IPS DF 4.7 (cell line): ENCODE measurements at regions not wholly inside any gene's neighbourhood (a gene's known extent, or its start where the extent isn't known, plus 50 kb on each side); places are given as distances from the start of the nearest gene placed in this dataset.

Experiments used
- DNase-seq: peaks from one replicate; pipeline ENCODE4 v3.0.0-alpha.2; 2013; ENCODE audit warnings: low spot score; ENCODE audit errors: extremely low read depth

DNA sequence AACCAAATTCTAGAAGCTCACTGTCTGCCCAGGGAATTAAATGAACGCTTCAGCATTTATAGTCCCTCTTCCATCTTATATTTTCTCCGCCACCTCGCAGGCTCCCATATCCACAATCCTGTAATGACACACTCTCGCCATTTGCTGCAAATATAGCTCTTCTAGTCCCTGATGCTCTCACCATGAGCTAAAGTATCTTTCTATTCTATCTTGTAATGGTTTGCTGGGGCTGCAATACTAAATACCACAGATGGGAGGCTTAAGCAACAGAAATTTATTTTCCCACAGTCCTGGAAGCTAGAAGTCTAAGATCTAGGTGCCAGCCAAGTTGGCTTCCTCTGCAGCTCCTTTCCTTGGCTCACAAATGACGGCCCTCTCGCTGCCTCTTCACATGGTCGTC, 106.9 kb upstream of the NPHP3 start:
- no peak for DNase-seq

DNA sequence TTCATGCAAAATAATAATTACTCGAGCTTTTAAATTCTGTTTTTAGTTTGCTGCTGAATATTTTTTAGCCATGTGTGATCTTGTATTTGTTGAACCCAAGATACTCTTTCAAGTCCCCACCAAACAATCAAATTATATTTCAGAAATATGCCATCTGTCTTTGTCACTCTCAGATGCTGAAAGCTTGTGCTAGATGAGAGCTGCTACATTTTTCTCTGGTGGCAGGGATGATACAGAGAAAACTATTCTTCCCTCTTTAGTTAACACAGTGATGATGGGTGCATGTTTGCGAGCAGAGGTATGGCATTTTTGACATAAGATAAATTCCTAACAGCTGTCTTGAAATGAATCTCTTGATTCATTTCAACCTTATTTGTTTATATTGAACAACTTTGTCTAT, 100.6 kb upstream of the NPHP3 start:
- no peak for DNase-seq

DNA sequence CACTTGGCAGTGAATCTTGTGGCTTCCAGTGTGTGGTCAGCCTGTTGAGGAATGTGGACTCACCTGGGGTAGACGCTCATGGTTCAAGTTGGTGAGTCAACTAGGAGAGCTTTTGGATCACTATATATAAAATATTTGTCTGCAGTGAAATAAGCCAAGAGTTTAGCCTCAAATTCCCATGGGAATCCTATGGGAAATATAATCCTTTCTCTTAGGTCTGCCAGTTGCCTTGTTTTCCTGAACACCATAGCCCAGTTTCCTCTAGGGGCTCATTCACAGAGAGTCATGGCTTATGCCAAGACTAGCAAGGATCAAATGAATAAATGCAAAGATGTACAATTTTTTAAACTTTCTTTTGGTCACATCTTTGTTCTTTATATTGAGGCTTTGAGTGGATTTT, 100.1 kb upstream of the NPHP3 start:
- DNase-seq = no peak

DNA sequence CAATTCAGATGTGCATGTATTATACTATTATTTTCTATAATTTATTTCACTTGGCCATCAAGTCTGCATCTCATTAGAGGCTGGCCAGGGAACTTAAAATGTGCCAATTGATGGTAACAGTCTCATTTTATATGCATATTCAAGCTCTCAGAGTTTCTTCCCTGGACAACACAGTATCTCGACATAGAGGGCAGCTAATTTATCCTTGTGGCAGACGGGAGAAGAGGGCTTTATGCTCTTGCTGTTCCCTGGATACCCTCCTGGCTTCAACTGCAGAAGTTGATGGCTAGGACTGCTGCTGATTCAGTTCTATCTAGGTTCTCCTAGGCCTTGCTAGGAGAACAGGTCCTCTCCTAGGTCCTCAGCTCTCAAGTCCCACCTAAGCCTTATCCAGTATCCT, 99.1 kb upstream of the NPHP3 start:
- no peak for DNase-seq

DNA sequence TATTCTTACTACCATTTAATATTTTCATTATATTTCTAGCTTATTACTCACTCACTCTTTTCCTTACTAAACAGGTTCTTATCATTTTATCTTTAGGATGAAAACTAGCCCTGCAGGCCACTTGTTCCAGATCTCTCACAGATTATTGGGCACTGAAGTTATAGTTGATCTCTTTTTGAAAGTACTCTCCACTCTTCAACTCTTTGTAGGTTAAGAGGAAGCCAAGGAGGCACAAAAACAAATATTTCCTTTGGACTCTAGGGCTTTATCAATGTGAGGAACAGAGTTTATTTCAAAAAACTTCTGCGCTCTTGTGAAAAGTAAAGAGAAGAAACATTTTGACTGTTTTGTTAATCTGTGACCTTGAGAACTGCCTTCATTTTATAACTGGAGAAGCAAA, 96.0 kb upstream of the NPHP3 start:
- DNase-seq = no peak

DNA sequence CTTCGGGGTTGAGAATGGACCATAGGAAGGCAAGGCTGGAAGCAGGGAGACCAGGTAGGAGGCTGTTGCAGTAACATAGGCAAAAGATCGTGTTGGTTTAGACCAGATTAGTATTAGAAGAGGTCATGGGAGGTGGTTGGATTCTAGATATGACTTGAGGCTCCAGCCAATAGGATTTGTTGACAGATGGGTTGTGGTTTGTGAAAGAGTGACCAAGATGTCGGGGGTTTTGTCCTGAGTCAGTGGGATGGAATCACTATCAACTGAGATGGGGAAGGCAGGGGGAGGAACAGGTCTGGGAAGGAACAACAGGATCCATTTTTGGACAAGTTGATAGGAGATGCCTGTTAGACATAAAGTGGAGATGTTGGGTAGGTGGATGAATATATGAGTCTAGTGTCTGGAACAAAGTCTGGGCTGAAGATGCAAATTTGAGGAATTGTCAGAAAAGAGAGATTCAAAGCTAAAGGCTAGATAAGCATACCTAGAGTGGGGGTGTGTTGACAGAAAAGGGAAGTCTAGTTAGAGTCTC, 95.5 kb upstream of the NPHP3 start:
- DNase-seq = no peak

DNA sequence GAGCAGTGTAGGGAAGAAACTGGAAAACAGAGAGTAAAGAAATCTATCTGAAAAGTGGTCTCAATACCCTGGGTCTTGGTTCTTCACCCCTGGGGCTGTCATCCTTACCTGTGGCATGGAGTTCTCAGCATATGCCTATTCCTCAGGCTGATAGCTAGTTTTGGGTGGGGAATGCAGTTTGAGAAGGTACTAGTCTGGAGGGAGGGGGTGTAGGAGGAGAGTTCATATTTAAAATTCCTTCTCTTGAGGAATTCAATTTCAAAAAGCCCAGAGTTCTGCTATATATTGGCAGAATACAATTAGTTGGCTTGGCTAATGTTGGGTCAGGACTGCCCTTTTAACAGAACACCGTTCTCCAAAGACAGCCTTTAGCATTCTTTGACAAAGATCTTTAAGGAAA, 82.9 kb upstream of the NPHP3 start:
- DNase-seq = no peak

DNA sequence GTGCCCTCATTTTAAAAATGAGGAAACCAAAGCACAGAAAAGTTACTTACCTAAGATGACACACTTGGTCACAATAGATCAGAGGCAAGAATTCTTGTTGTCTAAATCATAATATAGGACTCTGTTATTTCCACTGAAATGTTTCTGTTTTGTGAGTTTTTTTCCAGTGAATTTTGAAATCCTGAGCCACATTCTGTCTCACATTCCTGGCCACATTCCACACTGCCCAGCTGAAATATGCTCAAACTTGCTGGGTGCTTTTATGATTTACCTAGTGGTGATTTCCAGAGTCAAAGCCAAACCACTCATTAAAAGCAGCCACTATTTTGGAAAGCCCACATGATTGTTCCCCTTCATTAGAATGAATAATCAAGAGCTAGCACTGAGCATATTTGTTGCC, 82.3 kb upstream of the NPHP3 start:
- DNase-seq = no peak

DNA sequence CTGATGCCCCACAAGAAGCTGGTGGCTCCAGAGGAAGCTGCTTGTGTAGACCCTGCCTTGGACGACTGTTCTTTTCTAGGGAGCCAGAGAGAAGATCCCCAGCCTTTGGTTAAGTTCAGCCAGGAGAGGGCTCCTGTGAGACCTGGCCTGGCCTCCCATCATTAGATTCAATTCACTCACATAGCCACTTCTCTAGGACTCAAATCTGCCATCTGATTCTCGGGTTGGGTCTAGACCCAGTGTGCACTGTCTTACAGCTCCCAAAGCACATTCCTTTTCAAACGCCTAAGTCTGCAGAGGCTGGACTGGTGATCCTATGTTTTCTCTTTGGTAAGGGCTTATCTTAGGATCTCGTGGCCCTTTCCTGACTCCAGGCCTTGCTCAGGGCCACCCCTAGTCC, 81.7 kb upstream of the NPHP3 start:
- DNase-seq = peak; percentile 28

DNA sequence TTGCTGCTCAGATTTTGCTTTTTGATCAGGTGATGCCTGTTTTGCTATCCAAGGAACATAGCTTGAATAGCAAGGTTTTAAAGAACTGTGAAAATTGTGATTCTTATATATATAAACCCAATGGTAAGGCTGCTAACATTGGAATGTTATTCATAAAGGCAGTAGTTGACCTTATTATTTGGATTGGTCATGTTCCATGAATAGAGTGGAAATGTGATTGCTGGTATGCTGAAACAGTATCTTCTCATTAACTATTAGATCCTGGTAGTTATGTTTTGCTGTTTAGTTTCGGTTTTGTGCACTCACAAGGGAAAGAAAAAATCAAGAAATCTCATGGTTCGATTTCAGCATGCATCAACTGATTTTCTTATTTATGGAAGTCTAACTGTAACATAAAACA, 78.7 kb upstream of the NPHP3 start:
- no peak for DNase-seq

DNA sequence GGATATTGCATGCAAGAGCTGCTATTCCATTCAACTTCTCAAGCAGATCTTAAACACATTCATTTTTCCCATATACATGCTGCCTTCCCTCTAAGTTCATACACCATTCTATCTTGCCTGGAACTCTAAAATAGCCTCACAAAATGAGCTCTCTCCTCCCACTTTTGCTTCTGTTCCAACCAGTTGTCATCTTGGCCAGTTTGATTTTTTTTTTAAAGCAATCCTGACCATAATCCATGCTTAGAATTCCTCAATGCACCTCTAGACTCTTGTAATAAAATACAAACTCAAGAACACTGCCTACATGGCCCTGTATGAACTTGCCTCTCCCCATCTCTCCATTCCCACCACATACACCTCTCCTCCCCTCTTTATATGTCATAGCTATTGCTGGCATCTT, 68.6 kb upstream of the NPHP3 start:
- no peak for DNase-seq

DNA sequence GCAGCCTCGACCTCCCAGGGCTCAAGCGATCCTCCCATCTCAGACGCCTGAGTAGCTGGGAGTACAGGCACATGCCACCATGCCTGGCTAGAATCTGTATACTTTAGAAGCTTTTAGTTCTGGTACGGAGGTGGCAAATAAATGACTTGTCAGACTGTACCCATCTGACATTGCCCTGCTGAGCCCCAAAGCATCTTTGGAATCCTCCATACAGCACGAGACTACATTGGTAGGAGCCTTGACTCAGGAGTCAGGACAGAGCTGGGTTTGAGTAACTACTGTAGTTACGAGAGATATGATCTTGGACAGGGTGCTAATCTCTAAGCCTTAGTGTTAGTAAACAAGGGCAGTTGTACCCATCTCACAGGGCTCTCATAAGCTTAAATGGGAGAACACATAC, 67.8 kb upstream of the NPHP3 start:
- DNase-seq = no peak

DNA sequence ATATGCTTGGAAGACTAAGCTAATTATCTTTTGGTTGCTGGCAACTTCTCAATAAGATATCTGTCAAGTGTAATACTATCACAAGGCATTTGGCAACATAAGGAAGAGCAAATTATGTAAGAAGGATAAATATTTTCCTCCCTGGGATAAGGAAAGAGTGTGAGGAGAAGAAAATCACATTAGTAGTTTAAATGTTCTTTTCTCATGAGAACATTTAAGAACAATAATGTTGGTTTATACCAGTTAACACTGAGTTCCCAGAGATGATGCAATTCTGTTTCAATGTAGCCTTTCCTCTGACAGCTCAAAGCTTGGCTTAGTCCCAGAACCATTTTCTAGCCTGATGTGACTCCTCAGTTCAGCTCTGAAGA, 66.1 kb upstream of the NPHP3 start:
- DNase-seq = no peak

DNA sequence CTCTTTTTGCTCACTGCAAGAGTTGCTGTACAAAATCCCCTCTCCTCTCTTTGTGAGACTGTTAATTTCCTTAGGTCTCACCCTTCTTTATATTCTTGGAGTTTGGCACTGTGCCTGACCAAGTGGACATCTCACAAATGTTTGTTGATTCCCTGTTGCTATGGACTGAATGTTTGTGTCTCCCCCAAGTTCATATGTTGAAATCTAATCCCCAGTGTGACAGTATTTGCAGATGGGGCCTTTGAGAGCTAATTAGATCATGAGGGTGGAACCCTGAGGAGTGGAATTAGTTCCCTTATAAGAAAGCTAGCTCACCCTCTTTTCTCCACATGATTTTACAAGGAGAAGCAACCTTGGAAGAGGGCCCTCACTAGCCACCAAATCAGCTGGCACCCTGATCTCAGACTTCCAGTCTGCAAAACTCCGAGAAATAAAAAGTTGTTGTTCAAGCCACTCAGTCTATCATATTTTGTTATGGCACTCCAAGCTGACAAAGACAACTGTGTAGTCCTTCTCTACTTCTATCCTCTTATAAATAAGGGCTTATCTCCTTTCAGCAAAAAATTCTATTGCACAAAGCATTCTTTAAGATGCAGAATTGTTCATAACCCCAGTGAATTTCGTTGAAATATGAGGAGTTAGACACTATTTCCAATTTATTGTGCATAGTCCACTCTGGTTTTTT, 65.5 kb upstream of the NPHP3 start:
- DNase-seq = no peak

DNA sequence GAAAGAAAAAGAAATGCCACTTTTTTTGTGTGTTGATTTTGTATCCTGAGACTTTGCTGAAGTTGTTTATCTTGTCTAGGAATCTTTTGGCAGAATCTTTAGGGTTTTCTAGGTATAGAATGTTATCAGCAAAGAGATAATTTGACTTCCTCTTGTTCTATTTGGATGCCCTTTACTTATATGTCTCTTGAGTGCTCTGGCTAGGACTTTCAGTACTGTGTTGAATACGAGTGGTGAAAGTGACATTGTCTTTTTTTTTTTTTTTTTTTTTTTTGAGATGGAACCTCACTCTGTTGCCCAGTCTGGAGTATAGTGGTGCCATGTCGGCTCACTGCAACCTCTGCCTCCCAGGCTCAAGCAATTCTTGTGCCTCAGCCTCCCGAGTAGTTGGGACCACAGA, 64.7 kb upstream of the NPHP3 start:
- DNase-seq = no peak

DNA sequence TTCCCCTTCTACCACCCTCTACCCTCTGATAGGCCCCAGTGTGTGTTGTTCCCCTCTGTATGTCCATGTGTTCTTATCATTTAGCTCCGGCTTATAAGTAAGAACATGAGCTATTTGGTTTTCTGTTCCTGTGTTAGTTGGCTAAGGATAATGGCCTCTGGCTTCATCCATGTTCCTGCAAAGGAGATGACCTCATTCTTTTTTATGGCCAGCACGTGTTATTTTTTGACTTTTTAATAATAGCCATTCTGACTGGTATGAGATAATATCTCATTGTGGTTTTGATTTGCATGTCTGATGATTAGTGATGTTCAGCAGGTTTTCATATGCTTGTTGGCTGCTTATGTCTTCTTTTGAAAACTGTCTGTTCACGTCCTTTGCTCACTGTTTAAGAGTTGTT, 63.1 kb upstream of the NPHP3 start:
- DNase-seq = no peak

DNA sequence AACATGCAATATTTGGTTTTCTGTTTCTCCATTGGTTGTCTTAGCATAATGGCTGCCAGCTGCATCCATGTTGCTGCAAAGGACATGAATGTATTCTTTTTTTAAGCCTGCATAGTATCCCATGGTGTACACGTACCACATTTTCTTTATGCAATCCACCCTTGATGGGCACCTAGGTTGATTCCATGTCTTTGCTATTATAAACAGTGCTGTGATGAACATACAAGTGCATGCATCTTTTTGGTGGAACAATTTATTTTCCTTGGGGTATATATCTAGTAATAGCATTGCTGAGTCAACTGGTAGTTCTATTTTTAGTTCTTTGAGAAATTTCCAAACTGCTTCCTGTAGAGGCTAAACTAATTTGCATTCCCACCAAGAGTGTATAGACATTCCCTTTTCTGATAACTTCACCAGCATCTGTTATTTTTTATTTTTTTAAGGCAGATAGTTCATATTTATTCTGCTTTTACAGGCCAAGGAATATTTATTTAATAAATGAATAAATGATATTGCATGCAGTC, 62.4 kb upstream of the NPHP3 start:
- no peak for DNase-seq

DNA sequence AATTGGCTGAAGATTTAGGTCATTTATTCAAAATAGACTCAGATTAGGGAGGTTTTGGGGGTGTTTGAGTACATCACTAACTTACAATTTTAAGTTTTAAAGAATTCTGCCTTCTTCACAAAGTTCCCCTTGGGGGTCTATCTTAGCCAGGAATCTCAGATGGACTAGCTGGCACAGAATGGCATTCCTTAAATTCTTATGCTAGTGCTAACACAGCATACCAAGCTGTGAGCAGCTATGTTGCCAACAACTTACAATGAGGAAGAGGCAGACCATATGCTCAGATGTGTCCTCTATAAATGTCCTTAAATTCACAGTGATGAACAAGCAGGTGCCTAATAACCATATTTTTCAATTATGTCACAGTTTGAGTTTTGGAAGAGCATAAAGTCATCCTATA, 60.9 kb upstream of the NPHP3 start:
- no peak for DNase-seq

DNA sequence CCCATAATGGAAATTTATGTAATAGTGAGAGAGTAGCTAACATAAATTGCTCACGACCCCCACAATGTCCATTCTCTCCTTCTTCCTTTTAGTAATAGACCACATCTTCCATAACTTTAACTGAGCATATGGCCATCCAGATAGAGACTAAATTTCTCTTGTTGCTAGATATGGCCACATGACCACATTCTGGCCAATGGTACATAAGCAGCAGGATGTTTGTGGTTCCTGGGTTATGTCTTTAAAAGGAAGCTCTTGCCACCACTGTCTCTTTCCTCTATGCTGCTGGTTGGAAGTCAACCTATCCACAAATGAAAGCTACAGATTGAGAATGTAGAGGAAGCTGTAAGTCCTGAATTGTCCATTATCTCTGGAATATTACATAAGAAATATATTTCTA, 59.7 kb upstream of the NPHP3 start:
- no peak for DNase-seq

DNA sequence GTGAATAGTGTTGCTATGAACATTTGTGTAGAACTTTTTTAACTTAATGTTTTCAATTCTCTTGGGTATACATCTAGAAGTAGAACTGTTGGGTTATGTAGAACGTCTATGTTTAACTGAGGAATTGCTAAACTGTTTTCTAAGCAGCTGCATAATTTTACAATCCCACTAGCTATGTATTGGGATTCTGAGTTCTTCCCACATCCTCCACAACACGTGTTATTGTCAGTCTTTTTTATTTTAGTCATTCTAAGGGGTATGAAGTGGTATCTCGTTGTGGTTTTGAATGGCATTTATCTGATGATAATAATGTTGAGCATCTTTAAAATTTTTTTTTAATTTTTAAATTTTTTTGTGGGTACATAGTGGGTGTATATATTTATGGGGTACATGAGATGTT, 55.0 kb upstream of the NPHP3 start:
- DNase-seq = no peak

DNA sequence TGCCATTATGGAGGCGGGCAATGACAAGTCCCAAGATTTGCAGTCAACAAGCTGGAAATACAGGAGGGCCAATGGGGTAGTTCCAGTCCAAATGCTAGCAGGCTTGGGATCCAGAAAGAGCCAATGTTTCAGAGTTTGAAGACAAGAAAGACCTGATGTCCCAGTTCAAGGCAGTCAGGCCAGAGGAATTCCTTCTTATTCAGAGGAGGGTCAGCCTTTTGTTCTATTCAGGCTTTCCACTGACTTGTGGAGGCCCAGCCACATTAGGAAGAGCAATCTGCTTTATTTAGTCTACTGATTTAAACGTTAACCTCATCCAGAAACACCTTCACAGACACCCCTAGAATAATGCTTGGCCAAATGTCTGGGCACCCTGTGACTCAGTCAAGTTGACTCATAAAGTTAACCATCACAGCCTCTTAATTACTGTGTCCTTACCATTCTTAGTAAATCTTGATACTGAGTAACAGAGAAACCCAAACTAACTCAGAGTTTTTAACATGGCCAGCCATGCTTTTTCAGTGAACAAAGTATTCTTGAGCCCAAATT, 50.9 kb upstream of the NPHP3 start:
- no peak for DNase-seq

DNA sequence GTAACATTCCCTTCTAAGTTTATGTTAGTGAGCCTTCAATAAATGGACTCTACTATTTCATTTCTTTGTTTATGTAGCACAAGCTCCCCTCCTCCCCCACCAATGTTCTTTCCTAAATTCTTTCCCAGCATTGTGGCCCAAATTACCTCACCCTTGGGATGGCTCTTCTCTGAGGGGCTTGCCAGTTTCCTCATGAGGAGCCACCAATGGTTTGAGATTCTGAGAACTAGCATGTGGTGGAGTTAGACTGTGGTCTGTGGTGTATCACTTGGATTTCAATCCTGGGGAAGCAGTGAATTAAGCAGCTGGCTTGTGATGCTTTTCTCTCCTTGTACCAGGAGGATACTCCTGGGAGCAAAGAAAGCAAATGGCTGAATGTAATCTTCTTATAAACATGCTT, 50.0 kb upstream of the NPHP3 start:
- no peak for DNase-seq
